ENCODE measurements at regions not wholly inside any gene's neighbourhood (a gene's known extent, or its start where the extent isn't known, plus 50 kb on each side); places are given as distances from the start of the nearest gene placed in this dataset.

- no peak for DNase-seq
These were observed 91.3 kb upstream of the YPEL5 start for GRCh38 chr2:30055548-30055947.

DNA sequence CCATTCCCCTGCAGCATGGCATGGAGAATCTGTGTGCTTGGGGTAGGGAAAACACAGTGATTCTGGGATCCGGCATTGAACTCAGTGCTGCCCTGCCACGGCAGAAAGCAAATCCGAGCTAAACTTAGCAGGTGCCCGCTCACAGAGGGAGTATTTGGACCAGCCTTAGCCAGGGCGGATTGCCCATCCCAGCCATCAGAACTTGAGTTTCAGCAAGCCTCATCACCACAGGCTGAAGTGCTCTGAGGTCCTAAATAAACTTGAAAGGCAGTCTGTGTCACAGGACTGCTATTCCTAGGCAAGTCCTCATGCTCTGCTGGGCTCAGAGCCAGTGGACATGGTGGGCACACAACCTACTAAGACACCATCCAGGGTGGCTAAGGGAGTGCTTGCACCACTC, 86.2 kb upstream of the YPEL5 start:
- no peak for DNase-seq

DNA sequence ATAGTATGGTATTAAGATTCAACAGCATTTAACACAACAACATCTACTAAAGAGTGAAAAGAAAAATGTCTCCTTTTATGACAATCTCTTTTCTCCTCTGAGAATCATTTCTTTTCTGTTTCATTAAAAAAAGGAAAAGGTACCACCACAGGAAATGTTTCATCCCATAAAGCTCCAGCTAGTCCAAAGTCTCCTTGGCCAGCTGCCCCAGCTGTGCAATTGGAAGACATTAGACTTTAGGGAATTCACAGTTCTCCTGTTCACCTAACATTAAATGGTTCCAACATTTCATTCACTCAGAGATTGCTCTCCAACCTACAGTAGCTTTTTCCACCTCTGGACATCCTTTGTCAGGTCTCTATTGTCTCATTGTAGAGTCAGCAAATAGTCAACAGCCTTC, 78.7 kb upstream of the YPEL5 start:
- no peak for DNase-seq

- peak; percentile 78 for DNase-seq
These were observed 74.5 kb upstream of the YPEL5 start for GRCh38 chr2:30072250-30072842.

GRCh38 chr2:30073523-30073922, 73.3 kb upstream of the YPEL5 start:
- no peak for DNase-seq

DNA sequence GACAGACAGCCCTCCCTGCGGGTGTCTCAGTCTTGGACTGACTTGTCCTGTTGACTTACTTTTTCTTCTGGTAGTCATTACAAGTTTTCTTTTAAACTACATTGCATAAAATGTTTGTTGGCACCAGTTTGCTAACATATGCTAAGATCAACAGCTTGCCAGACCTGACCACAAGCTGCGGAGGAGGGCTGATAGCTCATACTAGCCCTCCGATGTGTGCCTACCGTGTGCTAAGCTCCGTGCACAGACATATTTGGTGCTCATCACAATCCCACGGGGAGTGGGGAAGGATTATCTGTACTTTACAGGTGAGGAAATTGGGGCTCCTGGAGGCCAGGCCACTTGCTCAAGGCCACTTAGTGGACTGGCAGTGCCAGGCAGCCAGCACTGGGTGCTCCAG, 72.8 kb upstream of the YPEL5 start:
- DNase-seq: no peak

DNA sequence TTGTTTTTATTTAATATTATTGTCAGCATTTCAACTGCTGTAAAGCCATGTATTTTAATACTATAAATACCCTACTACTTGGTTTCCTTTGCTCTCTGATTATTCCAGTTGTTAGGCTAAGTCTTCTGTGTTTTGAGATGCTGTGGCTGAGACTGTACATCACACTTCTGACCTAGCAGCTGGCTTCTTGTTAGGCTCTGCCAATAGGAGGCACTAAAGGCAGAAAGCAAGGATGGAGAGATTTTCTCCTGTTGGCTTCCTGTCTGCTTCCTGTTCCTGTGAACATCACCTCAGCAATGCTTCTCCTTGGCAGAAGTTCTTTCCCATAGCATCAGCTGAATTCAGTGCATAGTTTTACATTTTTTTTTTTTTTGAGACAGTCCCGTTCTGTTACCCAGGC, 68.3 kb upstream of the YPEL5 start:
- DNase-seq: no peak

GRCh38 chr2:30084915-30085314, 61.9 kb upstream of the YPEL5 start:
- DNase-seq: no peak

- DNase-seq: no peak
These were observed 57.6 kb upstream of the YPEL5 start for GRCh38 chr2:30089171-30089570.

- no peak for DNase-seq
These were observed 51.4 kb upstream of the YPEL5 start for GRCh38 chr2:30095402-30095801.

- no peak for DNase-seq
These were observed 50.4 kb upstream of the YPEL5 start for GRCh38 chr2:30096451-30096850.
